K562 (cell line): ENCODE measurements at regions not wholly inside any gene's neighbourhood (a gene's known extent, or its start where the extent isn't known, plus 50 kb on each side); places are given as distances from the start of the nearest gene placed in this dataset.
A peak's percentile ranks its signal among the peaks of the same experiment; 100 is the strongest.

ENCODE experiments used
- ATAC-seq: fragments of 200-7000 bp; cut with Tn5 transposase; 3 replicates; pipeline ENCODE4 v1.9.1; 2020; ENCODE audit warnings: moderate library complexity
- BruUV-seq: library from RNA; stranded (reverse); fragments of 400-500 nt; replicated peaks from 2 replicates; lab custom pipeline; 2021; lab: Mats Ljungman, UMichigan
- CTCF ChIA-PET: fragments of 300-600 bp; formaldehyde crosslinking; extraction: SDS; loops from one replicate; lab custom pipeline; 2021; ENCODE audit warnings: low intra/inter-chr PET ratio; lab: Yijun Ruan, JAX
- POLR2A ChIA-PET: fragments of 300-600, 350-650 bp; sonication (Branson Sonifier 250); formaldehyde crosslinking; extraction: SDS; loops from one replicate; lab custom pipeline; 2021; ENCODE audit warnings: antibody characterized with exemption, inconsistent platforms; lab: Yijun Ruan, JAX
- DNase-seq, 4 experiments: peaks; one replicate each; pipeline versions ENCODE4 v3.0.0 to v3.0.0-alpha.2; 2011 to 2018; ENCODE audit warnings: low spot score in 3 of 4, mixed read lengths in 3 of 4; ENCODE audit errors: extremely low read depth in 1 of 4
- FAIRE-seq: peaks from 2 replicates; lab custom pipeline; 2011; peaks lifted over from hg19 to GRCh38; lab: Jason Lieb, UNC
- H2AFZ ChIP-seq: 2 replicates; pipeline ENCODE4 v1.6.0; 2011; ENCODE audit warnings: low read depth, low read length, control low read depth, inconsistent platforms
- H3K27ac ChIP-seq: fragments of 200-600 bp; 3 replicates; pipeline ENCODE4 v1.8.0; 2011; ENCODE audit warnings: low read depth, mild to moderate bottlenecking, control low read depth, inconsistent platforms, low read length, moderate library complexity, mixed read lengths; ENCODE audit errors: extremely low read depth
- H3K27me3 ChIP-seq, 2 experiments: fragments of 300-600 bp in 1 of 2; 2 replicates in 1 of 2; 3 replicates in 1 of 2; pipeline versions ENCODE4 v1.6.0 to v1.8.0; 2011; ENCODE audit warnings: inconsistent platforms in 2 of 2, low read length in 2 of 2, mild to moderate bottlenecking in 1 of 2, mixed read lengths in 1 of 2, moderate library complexity in 1 of 2; ENCODE audit not compliant: control insufficient read depth in 2 of 2, insufficient read depth in 2 of 2
- H3K36me3 ChIP-seq: fragments of 300-600 bp; 3 replicates; pipeline ENCODE4 v1.8.0; 2011; ENCODE audit warnings: mild to moderate bottlenecking, low read length, inconsistent platforms; ENCODE audit not compliant: control insufficient read depth, insufficient read depth
- H3K4me1 ChIP-seq, 2 experiments: fragments of 200-600 bp in 1 of 2; replicated peaks in 1 of 2; 2 replicates in 1 of 2; 3 replicates in 1 of 2; pipeline versions ENCODE4 v1.5.1 to v1.8.0; 2011; ENCODE audit warnings: inconsistent platforms in 2 of 2, low read length in 2 of 2, mild to moderate bottlenecking in 1 of 2, mixed read lengths in 1 of 2, moderate library complexity in 1 of 2; ENCODE audit not compliant: control insufficient read depth in 2 of 2, insufficient read depth in 2 of 2
- H3K4me2 ChIP-seq: 2 replicates; pipeline ENCODE4 v1.6.1; 2011; ENCODE audit warnings: low read length, control low read depth, inconsistent platforms, mixed read lengths; ENCODE audit not compliant: insufficient read depth
- H3K4me3 ChIP-seq: fragments of 200-600 bp; sonication (generic), shearing (Covaris generic); 2 replicates; pipeline ENCODE4 v1.5.1; 2016; ENCODE audit warnings: control low read depth, inconsistent platforms
- H3K79me2 ChIP-seq: fragments of 200-600 bp; 3 replicates; pipeline ENCODE4 v1.8.0; 2011; ENCODE audit warnings: low read length, inconsistent platforms; ENCODE audit not compliant: control insufficient read depth, insufficient read depth
- H3K9ac ChIP-seq, 2 experiments: 2 replicates each; pipeline versions ENCODE4 v1.6.0 to v1.6.1; 2011; ENCODE audit warnings: low read depth in 2 of 2, low read length in 2 of 2, control low read depth in 1 of 2, inconsistent platforms in 1 of 2, mild to moderate bottlenecking in 1 of 2, mixed read lengths in 1 of 2; ENCODE audit not compliant: insufficient read depth in 1 of 2
- H3K9me1 ChIP-seq: one replicate; pipeline ENCODE4 v1.6.0; 2011; ENCODE audit warnings: inconsistent platforms, mild to moderate bottlenecking, low read length, moderate library complexity; ENCODE audit not compliant: control insufficient read depth, insufficient read depth
- H3K9me3 ChIP-seq: replicated peaks from 2 replicates; pipeline ENCODE4 v1.5.1; 2011; ENCODE audit warnings: low read depth, low read length, inconsistent platforms; ENCODE audit not compliant: control insufficient read depth, insufficient read depth
- H4K20me1 ChIP-seq: replicated peaks from 2 replicates; pipeline ENCODE4 v1.6.1; 2011; ENCODE audit warnings: low read length, inconsistent platforms, mixed read lengths; ENCODE audit not compliant: control insufficient read depth, insufficient read depth
- ILK ChIP-seq: fragments of 450-650 bp; IDR thresholded peaks from 2 replicates; pipeline ENCODE4 v1.6.1; 2016; ENCODE audit warnings: missing genetic modification characterization, low read depth, mild to moderate bottlenecking, missing compliant biosample characterization, moderate library complexity, borderline replicate concordance
- RAD21 ChIP-seq, 2 experiments: fragments of 250-450 bp in 1 of 2; fragments of 450-650 bp in 1 of 2; sonication (Bioruptor Pico) in 1 of 2; formaldehyde crosslinking in 1 of 2; IDR thresholded peaks in 1 of 2; conservative IDR thresholded peaks in 1 of 2; 2 replicates each; pipeline versions ENCODE4 v1.4.0 to v1.8.0; 2020 to 2022; ENCODE audit warnings: mild to moderate bottlenecking in 2 of 2, moderate library complexity in 1 of 2
- ZNF311 ChIP-seq: fragments of 250-450 bp; sonication (Bioruptor Pico); IDR thresholded peaks from 2 replicates; pipeline ENCODE4 v1.4.0; 2020; ENCODE audit warnings: mild to moderate bottlenecking, moderate library complexity
- in situ Hi-C: fragments of 300-500 bp; cut with MboI; formaldehyde crosslinking; loops from 4 replicates; pipeline ENCODE4 v1.15.0; 2018; ENCODE audit warnings: inconsistent platforms, mixed read lengths
- intact Hi-C: fragments of 100-400 bp; cut with micrococcal nuclease; formaldehyde crosslinking; loops from 2 replicates; pipeline ENCODE4 v1.14.2; 2022
- TF ChIP-seq, protein P1 (sequence below), 2 experiments: fragments of 450-650 bp; formaldehyde crosslinking in 1 of 2; IDR thresholded peaks; 2 replicates each; pipeline versions ENCODE4 v1.4.0 to v1.6.1; 2014 to 2020; ENCODE audit warnings: mild to moderate bottlenecking in 2 of 2, borderline replicate concordance in 1 of 2, low read depth in 1 of 2
- TF ChIP-seq, protein P2 (sequence below), 3 experiments: IDR thresholded peaks in 2 of 3; conservative IDR thresholded peaks in 1 of 3; 2 replicates each; pipeline ENCODE4 v1.5.1; 2011 to 2012; ENCODE audit warnings: low read length in 3 of 3, mild to moderate bottlenecking in 3 of 3, control low read depth in 2 of 3, improper control_type of control experiment in 1 of 3, inconsistent platforms in 1 of 3, low read depth in 1 of 3, mixed read lengths in 1 of 3, moderate library complexity in 1 of 3; ENCODE audit not compliant: insufficient read depth in 2 of 3

DNA sequence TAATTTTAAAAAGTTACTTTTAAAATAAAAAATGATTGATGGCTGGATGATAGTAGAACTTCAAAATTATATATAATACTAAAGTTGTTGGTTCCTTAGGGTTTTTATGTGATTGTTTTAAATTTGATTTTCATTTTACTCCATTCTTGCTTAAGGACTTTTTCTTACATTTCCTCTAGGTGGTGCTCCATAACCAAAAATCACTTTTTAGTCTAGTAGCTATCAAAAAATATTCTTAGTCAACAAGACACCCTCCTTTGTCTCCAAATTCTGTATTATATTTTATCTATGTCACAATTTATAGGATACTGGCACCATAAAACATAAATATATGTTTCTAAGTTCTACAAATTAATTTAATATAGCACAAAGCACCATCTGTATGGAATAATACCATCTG lies 67.2 kb upstream of the BRWD3 start:
- Histone ChIP-seq H3K9ac (no peak overlapping the region), H4K20me1 (no peaks in the 10 kb centered on the region), H3K27me3 (no peaks in the 10 kb centered on the region), H3K9me1 (no peaks in the 10 kb centered on the region), H3K4me3 (no peak overlapping the region), H3K36me3 (no peaks in the 10 kb centered on the region), H2AFZ (no peak overlapping the region), H3K79me2 (no peaks in the 10 kb centered on the region), H3K27ac (no peak overlapping the region), H3K9me3 (no peaks in the 10 kb centered on the region), H3K4me2 (no peak overlapping the region), H3K4me1 (no peaks in the 10 kb centered on the region)
- DNase-seq = peak in 2 of 4 experiments; percentile 6 to 33
- no TSS peak for BruUV-seq
- in situ Hi-C loops = no loop called here
- intact Hi-C loops = loop anchor here (5.0 to 10.0 kb wide), 3 partner anchors 245 to 498 kb away; no protein-coding TSS in a partner anchor
- FAIRE-seq = no peak
- ChIA-PET CTCF (interaction anchor here (1.1 kb wide), 1 partner anchor 297 kb away, joined by 3 read pairs; no protein-coding TSS in a partner anchor), POLR2A (no interaction called here)
- ATAC-seq = no peak
- TF ChIP-seq RAD21 (CRISPR knock-in tag; conservative IDR thresholded peaks at IDR 0.05 in 1 of 2, IDR thresholded peaks at IDR 0.05 in 1 of 2) = peak; percentile 34 to 54; a peak in 3 of 4 replicates
- TF ChIP-seq ZNF311 (CRISPR knock-in tag) = no peak
- TF ChIP-seq, protein P1, sequence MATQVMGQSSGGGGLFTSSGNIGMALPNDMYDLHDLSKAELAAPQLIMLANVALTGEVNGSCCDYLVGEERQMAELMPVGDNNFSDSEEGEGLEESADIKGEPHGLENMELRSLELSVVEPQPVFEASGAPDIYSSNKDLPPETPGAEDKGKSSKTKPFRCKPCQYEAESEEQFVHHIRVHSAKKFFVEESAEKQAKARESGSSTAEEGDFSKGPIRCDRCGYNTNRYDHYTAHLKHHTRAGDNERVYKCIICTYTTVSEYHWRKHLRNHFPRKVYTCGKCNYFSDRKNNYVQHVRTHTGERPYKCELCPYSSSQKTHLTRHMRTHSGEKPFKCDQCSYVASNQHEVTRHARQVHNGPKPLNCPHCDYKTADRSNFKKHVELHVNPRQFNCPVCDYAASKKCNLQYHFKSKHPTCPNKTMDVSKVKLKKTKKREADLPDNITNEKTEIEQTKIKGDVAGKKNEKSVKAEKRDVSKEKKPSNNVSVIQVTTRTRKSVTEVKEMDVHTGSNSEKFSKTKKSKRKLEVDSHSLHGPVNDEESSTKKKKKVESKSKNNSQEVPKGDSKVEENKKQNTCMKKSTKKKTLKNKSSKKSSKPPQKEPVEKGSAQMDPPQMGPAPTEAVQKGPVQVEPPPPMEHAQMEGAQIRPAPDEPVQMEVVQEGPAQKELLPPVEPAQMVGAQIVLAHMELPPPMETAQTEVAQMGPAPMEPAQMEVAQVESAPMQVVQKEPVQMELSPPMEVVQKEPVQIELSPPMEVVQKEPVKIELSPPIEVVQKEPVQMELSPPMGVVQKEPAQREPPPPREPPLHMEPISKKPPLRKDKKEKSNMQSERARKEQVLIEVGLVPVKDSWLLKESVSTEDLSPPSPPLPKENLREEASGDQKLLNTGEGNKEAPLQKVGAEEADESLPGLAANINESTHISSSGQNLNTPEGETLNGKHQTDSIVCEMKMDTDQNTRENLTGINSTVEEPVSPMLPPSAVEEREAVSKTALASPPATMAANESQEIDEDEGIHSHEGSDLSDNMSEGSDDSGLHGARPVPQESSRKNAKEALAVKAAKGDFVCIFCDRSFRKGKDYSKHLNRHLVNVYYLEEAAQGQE (IDR thresholded peaks at IDR 0.05; ENCODE audit: borderline replicate concordance) = peak; percentile 5; the same call in 1 of the 2 replicates
- TF ChIP-seq, protein P1 (CRISPR knock-in tag; IDR thresholded peaks at IDR 0.05; ENCODE audit: low read depth) = no peak
- no peak for TF ChIP-seq ILK (tag)
- TF ChIP-seq, protein P2, sequence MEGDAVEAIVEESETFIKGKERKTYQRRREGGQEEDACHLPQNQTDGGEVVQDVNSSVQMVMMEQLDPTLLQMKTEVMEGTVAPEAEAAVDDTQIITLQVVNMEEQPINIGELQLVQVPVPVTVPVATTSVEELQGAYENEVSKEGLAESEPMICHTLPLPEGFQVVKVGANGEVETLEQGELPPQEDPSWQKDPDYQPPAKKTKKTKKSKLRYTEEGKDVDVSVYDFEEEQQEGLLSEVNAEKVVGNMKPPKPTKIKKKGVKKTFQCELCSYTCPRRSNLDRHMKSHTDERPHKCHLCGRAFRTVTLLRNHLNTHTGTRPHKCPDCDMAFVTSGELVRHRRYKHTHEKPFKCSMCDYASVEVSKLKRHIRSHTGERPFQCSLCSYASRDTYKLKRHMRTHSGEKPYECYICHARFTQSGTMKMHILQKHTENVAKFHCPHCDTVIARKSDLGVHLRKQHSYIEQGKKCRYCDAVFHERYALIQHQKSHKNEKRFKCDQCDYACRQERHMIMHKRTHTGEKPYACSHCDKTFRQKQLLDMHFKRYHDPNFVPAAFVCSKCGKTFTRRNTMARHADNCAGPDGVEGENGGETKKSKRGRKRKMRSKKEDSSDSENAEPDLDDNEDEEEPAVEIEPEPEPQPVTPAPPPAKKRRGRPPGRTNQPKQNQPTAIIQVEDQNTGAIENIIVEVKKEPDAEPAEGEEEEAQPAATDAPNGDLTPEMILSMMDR (IDR thresholded peaks at IDR 0.05 in 2 of 3, conservative IDR thresholded peaks at IDR 0.05 in 1 of 3; ENCODE audit: insufficient read depth in 2 of 3, low read depth in 1 of 3, low read length in 3 of 3) = peak in 1 of 3 experiments; percentile 49; a peak in 3 of 6 replicates
